IPS-20b (cell line): ENCODE measurements at regions not wholly inside any gene's neighbourhood (a gene's known extent, or its start where the extent isn't known, plus 50 kb on each side); places are given as distances from the start of the nearest gene placed in this dataset.

Source experiments
- H3K27ac ChIP-seq: one replicate; pipeline ENCODE4 v1.5.1; 2013; ENCODE audit warnings: low read length
- H3K27me3 ChIP-seq: 2 replicates; pipeline ENCODE4 v1.6.1; 2013; ENCODE audit warnings: mild to moderate bottlenecking, low read length, inconsistent platforms; ENCODE audit not compliant: insufficient read depth
- H3K36me3 ChIP-seq: 2 replicates; pipeline ENCODE4 v1.6.1; 2013; ENCODE audit warnings: low read depth, mild to moderate bottlenecking, inconsistent platforms, low read length, moderate library complexity; ENCODE audit not compliant: insufficient read depth
- H3K4me1 ChIP-seq: 2 replicates; pipeline ENCODE4 v1.6.1; 2013; ENCODE audit warnings: mild to moderate bottlenecking, control low read depth, inconsistent platforms, low read length, moderate library complexity; ENCODE audit not compliant: insufficient read depth
- H3K4me3 ChIP-seq: 2 replicates; pipeline ENCODE4 v1.5.1; 2013; ENCODE audit warnings: mild to moderate bottlenecking, low read length, inconsistent platforms
- H3K9ac ChIP-seq: 2 replicates; pipeline ENCODE4 v1.6.1; 2013; ENCODE audit warnings: low read depth, mild to moderate bottlenecking, inconsistent platforms, low read length, moderate library complexity
- H3K9me3 ChIP-seq: 2 replicates; pipeline ENCODE4 v1.6.1; 2013; ENCODE audit warnings: mild to moderate bottlenecking, low read depth, low read length, inconsistent platforms; ENCODE audit not compliant: insufficient read depth

DNA sequence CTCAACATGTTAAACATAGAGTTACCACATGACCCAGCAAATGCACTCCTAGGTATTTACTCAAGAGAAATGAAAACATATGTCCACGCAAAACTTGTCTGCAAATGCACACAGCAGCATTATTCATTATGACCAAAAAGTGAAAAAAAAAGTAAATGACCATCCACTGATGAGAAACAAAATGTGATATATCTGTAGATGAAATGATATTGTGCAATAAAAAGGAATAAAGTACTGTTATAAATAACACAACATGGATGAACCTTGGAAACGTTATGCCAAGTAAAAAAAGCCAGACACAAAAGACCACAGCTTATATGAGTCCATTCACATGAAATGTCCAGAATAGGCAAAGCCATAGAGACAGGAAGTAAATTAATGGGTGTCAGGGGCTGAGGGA lies 61.4 kb upstream of the SKAP2 start:
- Histone ChIP-seq H3K9ac (no peak overlapping the region), H3K9me3 (no peaks in the 10 kb centered on the region), H3K27me3 (no peaks in the 10 kb centered on the region), H3K36me3 (no peaks in the 10 kb centered on the region), H3K4me1 (peaks cover 8% of the 10 kb centered on the region), H3K27ac (no peak overlapping the region), H3K4me3 (no peak overlapping the region)

DNA sequence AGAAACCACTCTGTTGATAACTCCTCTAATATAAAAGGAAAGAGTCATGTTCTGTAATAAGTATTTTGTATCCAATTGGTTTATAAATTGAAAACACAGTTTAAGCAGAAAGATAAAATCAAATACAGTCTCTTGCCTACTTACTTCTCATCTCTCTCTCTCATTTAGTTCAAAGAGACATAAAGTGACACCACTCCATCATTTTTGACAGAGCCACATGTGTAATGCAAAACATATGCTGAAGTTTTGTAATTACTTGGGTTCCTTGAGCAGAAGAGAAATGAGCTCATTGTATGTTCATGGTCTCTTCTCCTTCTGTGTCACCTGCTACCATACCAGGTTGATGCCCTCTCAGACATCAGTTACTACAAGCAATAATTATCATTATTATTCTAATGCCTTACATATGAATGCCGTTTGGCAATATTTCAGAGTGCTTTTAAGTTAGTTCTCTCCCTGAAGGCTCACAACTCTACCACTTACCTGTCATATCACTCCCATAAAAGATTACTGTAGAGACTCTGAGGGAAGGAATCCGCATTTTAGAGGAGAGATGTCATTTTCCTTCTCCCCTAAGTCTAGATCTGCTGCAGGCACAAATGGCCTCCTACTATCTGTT lies 59.9 kb upstream of the SKAP2 start:
- no peaks in the 10 kb centered on the region for H3K9me3 ChIP-seq

DNA sequence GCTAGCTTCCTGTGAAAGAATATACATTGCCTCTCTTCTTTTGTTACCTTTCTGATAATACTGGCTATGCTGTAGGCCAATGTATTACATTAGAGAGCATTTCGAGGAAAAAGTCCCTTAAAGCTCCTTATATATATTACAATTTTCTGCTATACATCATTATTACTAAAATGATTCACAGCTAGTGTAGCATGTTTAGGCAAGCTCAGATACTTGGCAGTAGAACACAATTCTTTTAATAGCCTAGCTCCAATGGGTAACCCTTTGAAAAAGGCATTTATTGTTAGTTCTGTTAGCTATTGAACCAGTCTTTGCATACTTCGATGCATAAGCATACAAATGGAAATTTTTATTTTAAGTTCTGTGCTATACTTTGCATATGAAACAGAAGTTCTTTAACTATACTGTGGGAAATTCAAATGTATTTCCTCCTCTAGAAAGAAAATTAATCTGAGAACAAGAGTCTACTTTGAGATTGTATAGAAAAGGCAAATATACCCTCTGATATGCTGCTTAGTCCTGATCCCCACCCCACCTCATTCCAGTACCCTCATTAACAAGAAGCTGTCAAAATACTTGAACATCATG lies 55.6 kb upstream of the SKAP2 start:
- Histone ChIP-seq H3K27me3 (no peaks in the 10 kb centered on the region), H3K4me3 (no peak overlapping the region), H3K36me3 (no peaks in the 10 kb centered on the region)

More for the DNA sequence above, 59.9 kb upstream of the SKAP2 start:
- Histone ChIP-seq H3K27ac (no peak overlapping the region), H3K27me3 (no peaks in the 10 kb centered on the region), H3K9ac (no peak overlapping the region), H3K36me3 (no peaks in the 10 kb centered on the region), H3K4me3 (no peak overlapping the region), H3K4me1 (peaks cover 10% of the 10 kb centered on the region; the same call in 1 of the 2 replicates)

DNA sequence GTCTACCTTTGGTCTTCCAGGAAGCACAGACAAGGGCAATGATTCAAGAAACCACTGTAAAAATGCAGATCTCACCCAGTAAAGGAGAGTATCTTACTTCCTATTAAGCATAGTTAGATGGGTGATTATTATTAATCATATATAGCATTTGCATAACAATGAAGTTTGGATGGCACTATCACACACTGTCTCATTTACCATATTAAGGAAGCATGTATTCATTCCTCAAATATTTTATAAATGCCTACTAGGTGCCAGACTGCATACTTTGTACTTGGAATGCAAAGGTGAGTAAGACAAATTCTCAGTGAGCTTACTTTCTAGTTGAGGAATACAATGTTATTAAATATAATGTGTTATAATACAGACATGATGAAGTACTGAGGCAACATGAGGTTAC lies 53.9 kb upstream of the SKAP2 start:
- H3K27me3 ChIP-seq = no peaks in the 10 kb centered on the region
- H3K9ac ChIP-seq = no peak overlapping the region
- H3K36me3 ChIP-seq = no peaks in the 10 kb centered on the region
- H3K9me3 ChIP-seq = no peaks in the 10 kb centered on the region
- peaks cover 13% of the 10 kb centered on the region; the same call in 1 of the 2 replicates for H3K4me1 ChIP-seq
- no peak overlapping the region for H3K27ac ChIP-seq
- no peak overlapping the region for H3K4me3 ChIP-seq

More for the DNA sequence above, 55.6 kb upstream of the SKAP2 start:
- H3K27ac ChIP-seq = no peak overlapping the region
- no peaks in the 10 kb centered on the region for H3K9me3 ChIP-seq
- peaks cover 13% of the 10 kb centered on the region; the same call in 1 of the 2 replicates for H3K4me1 ChIP-seq
- H3K9ac ChIP-seq = no peak overlapping the region

DNA sequence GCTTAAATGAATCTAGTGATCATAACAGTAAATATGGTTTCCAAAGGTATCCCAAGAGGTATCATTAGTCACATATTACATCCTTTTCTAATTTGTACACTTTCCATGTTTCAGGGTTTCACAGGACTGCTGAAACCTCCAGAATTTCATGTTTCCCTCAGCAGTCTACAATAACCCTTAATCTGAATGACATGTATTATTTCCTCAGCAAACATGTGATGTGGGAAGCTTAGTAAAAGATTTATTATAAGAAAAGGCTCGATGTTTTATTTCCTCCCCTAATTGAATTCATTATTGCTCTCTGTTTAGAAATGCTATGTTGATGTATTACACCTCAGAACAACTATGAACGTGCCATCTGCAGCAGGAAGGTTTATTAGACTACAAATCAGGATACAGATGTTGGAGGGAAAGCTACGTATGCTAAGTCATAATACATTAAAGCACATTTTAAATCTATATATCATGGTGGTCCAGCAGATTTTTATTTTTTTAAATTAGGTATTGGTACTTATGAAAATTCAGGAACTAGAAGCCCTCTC lies 52.5 kb upstream of the SKAP2 start:
- Histone ChIP-seq H3K4me1 (peaks cover 13% of the 10 kb centered on the region; the same call in 1 of the 2 replicates), H3K36me3 (no peaks in the 10 kb centered on the region), H3K9ac (no peak overlapping the region), H3K27ac (no peak overlapping the region), H3K9me3 (no peaks in the 10 kb centered on the region), H3K4me3 (no peak overlapping the region), H3K27me3 (no peaks in the 10 kb centered on the region)

DNA sequence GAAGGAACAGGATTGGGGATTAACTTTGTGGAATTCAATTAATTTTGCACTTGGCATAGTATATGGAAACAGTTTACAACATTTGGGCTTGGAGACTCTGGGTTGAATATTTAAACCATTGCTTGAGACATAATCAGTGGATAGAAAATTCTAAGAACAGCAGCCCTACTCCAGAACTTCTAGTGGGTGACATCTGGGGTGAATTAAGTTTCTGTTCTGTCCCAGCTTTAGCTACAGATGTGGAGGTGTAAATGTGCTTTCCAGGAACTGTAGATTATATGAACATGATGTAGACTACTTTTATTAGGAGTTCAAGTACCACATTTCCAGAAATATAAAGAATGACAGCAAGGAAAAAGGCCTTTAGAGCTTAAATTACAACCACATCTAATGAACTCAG lies 51.9 kb upstream of the SKAP2 start:
- no peak overlapping the region for H3K27ac ChIP-seq
- no peaks in the 10 kb centered on the region for H3K9me3 ChIP-seq
- H3K27me3 ChIP-seq = no peaks in the 10 kb centered on the region
- H3K4me1 ChIP-seq = peaks cover 13% of the 10 kb centered on the region; the same call in 1 of the 2 replicates
- H3K36me3 ChIP-seq = no peaks in the 10 kb centered on the region
- no peak overlapping the region for H3K9ac ChIP-seq
- no peak overlapping the region for H3K4me3 ChIP-seq
